AG04450 (cell line): ENCODE measurements at regions not wholly inside any gene's neighbourhood (a gene's known extent, or its start where the extent isn't known, plus 50 kb on each side); places are given as distances from the start of the nearest gene placed in this dataset.

Source experiments
- CTCF ChIA-PET: fragments of 300-600, 350-600 bp; formaldehyde crosslinking; extraction: SDS; loops from one replicate; lab custom pipeline; 2022; ENCODE audit warnings: antibody characterized with exemption, inconsistent platforms; lab: Charles Lee
- POLR2A ChIA-PET: fragments of 350-600 bp; formaldehyde crosslinking; extraction: SDS; loops from one replicate; lab custom pipeline; 2021; ENCODE audit warnings: antibody characterized with exemption, inconsistent platforms; lab: Yijun Ruan, JAX
- DNase-seq: peaks from one replicate; pipeline ENCODE4 v3.0.0-alpha.2; 2011; ENCODE audit warnings: low read depth, low spot score
- H3K27ac ChIP-seq: one replicate; pipeline ENCODE4 v1.5.1; 2012; ENCODE audit warnings: low read depth, low read length, control low read depth
- H3K27me3 ChIP-seq: one replicate; pipeline ENCODE4 v1.6.0; 2012; ENCODE audit warnings: low read length; ENCODE audit not compliant: control insufficient read depth, insufficient read depth
- H3K4me3 ChIP-seq: 2 replicates; pipeline ENCODE4 v1.5.1; 2011; ENCODE audit warnings: mild to moderate bottlenecking, low read depth, low read length, control low read depth
- H3K9me3 ChIP-seq: 2 replicates; pipeline ENCODE4 v1.5.1; 2012; ENCODE audit warnings: low read length; ENCODE audit not compliant: control insufficient read depth, insufficient read depth
- TF ChIP-seq, protein P1 (sequence below): IDR thresholded peaks from 2 replicates; pipeline ENCODE4 v1.5.1; 2011; ENCODE audit warnings: low read depth, low read length, control low read depth, inconsistent platforms

DNA sequence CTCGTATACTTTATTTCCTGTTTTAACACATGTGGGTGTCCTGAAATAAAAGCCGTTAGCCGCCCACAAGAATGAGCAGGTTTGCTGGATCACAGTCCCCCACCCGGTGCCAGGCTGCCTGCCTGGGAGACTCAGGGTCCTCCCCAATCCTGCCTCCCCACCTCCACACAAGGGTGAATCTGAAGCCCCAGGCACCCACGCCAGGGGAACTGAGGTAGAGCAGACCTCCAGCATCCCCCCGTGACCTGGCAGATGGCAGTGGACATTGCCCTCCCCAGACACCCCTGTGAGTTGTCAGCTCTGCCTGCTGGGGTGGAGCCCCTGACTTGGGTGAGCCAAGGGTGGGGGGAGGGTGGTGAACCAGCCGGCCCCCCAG is 114.8 kb downstream of the METRNL start:
- no peak for DNase-seq
- TF ChIP-seq, protein P1, sequence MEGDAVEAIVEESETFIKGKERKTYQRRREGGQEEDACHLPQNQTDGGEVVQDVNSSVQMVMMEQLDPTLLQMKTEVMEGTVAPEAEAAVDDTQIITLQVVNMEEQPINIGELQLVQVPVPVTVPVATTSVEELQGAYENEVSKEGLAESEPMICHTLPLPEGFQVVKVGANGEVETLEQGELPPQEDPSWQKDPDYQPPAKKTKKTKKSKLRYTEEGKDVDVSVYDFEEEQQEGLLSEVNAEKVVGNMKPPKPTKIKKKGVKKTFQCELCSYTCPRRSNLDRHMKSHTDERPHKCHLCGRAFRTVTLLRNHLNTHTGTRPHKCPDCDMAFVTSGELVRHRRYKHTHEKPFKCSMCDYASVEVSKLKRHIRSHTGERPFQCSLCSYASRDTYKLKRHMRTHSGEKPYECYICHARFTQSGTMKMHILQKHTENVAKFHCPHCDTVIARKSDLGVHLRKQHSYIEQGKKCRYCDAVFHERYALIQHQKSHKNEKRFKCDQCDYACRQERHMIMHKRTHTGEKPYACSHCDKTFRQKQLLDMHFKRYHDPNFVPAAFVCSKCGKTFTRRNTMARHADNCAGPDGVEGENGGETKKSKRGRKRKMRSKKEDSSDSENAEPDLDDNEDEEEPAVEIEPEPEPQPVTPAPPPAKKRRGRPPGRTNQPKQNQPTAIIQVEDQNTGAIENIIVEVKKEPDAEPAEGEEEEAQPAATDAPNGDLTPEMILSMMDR = no peak
- peaks cover 7% of the 10 kb centered on the region for H3K27me3 ChIP-seq
- no peak overlapping the region for H3K4me3 ChIP-seq
- H3K9me3 ChIP-seq = peaks cover 20% of the 10 kb centered on the region
- CTCF ChIA-PET = interaction anchor here (0.6 kb wide), 1 partner anchor 182 kb away, joined by 3 read pairs; no protein-coding TSS in a partner anchor
- POLR2A ChIA-PET = no interaction called here
- no peak overlapping the region for H3K27ac ChIP-seq

DNA sequence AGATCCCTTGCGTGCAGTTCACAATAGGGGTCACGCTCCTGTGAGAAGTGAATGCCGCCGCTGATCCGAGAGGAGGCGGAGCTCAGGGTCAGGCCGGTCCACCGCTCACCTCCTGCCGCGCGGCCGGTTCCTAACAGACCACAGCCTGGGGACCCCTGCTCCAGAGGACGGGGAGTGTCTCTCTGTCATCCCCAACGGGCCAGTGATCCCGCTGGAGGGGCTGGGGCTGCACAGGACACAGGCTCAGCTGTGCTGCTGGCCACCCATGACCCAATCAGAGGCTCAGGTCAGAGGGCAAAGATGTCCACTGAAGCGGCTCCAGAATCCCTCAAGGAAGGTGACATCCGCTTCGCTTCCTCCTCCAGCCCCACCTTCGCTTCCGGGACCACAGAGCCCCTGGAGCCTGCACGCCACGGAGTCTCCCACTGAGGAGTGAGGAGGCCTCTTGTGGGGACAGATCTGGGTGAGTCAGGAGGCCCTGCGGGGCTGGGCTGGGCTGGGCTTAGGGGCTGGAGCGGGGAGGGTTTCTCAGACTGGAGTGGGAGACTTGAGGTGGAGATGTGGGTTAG is 115.4 kb downstream of the METRNL start:
- POLR2A ChIA-PET = no interaction called here
- TF ChIP-seq, protein P1 = no peak
- CTCF ChIA-PET = no interaction called here
- DNase-seq = no peak
- H3K27me3 ChIP-seq = peaks cover 7% of the 10 kb centered on the region
- no peak overlapping the region for H3K27ac ChIP-seq
- H3K9me3 ChIP-seq = peaks cover 20% of the 10 kb centered on the region
- no peak overlapping the region for H3K4me3 ChIP-seq

DNA sequence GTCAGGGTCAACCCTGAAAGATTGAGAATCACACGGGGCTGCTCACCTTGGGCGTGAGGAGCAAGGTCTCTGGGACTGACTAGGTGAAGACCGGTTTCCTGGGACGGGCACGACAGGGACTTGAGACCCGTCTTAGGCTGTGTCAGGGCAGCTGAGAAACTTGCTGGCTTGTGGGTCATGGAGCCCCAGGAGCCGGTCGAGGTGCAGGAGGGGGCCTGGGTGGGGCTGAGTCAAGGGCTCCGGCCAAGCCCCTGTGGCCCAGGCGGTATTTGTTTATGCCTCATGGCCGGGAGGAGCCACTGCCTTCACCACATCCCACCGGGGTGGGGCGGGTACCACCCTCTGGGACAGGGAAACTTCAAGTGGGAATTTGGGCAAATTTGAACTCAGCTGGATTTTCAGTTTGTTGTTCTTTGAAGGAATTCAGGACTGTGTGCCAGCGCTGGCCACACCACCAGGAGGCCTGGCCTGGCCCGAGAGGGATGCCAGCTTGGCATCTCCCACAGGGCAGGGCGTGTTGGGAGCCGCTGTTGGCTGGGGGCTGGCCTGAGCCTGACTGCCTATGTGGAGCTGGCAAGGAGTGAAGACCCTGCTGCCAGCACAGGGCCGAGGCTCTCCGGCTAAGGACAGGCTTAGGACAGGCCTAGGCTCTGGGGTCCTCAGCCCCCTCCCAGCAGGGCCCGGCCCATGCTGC is 116.1 kb downstream of the METRNL start:
- Histone ChIP-seq H3K9me3 (peaks cover 20% of the 10 kb centered on the region), H3K27ac (no peak overlapping the region), H3K27me3 (peaks cover 7% of the 10 kb centered on the region), H3K4me3 (no peak overlapping the region)
- CTCF ChIA-PET = no interaction called here
- POLR2A ChIA-PET = no interaction called here
- TF ChIP-seq, protein P1 = no peak
- no peak for DNase-seq

DNA sequence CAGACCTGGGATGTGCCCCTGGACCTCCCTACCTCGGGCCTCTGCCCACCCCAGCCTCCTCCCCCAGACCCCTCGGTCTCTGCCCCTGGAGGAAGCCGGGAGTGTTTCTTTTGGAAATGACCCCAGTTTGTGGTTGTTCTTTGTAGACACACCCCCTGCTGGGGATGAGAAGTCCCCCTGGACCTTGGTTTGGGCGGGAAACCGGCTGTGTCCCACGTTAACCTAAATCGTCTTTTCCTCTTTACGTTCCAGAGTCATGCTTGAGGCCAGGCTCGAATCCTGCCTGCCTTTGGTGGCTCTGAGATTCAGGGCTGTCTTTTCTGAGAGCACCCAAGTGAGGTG is 116.6 kb downstream of the METRNL start:
- H3K27me3 ChIP-seq = peaks cover 7% of the 10 kb centered on the region
- TF ChIP-seq, protein P1 = no peak

DNA sequence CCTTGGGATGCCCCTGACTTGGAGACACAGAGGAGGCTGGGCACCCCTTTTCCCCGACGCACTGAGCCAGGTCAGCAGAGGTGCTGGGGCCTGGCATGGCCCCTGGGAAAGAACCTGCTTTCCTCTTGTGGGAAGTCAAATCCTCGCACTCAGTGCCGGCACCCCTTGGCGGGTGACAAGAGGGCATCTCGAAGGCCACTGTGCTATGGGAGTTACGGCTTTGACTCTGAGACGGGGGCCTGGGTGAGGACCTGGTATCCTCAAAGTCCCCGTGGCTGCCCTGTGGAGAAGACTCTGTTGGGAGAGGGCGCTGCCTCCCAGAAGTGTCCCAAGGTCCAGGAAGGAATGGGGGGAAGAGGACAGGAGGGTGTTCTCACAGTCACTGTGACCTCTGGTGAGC is 117.0 kb downstream of the METRNL start:
- Histone ChIP-seq H3K27me3 (peaks cover 7% of the 10 kb centered on the region), H3K9me3 (peaks cover 20% of the 10 kb centered on the region), H3K4me3 (no peak overlapping the region), H3K27ac (no peak overlapping the region)
- DNase-seq = no peak
- CTCF ChIA-PET = no interaction called here
- TF ChIP-seq, protein P1 = no peak
- POLR2A ChIA-PET = no interaction called here

More for the DNA sequence above, 116.6 kb downstream of the METRNL start:
- CTCF ChIA-PET = no interaction called here
- Histone ChIP-seq H3K27ac (no peak overlapping the region), H3K4me3 (no peak overlapping the region), H3K9me3 (peaks cover 20% of the 10 kb centered on the region)
- DNase-seq = no peak
- POLR2A ChIA-PET = no interaction called here
